H1 (cell line): ENCODE measurements at regions not wholly inside any gene's neighbourhood (a gene's known extent, or its start where the extent isn't known, plus 50 kb on each side); places are given as distances from the start of the nearest gene placed in this dataset.

ENCODE experiments used
- CTCF ChIA-PET: fragments of 300-600 bp; sonication (Branson Sonifier 250); formaldehyde crosslinking; loops from one replicate; lab custom pipeline; 2021; ENCODE audit not compliant: partially characterized antibody; lab: Charles Lee
- POLR2A ChIA-PET: fragments of 300-600 bp; sonication (Branson Sonifier 250); formaldehyde crosslinking; loops from one replicate; lab custom pipeline; 2021; ENCODE audit warnings: inconsistent platforms; ENCODE audit not compliant: partially characterized antibody; lab: Charles Lee
- DNase-seq, 2 experiments: peaks; one replicate each; pipeline versions ENCODE4 v3.0.0 to v3.0.0-alpha.2; 2010 to 2022; ENCODE audit warnings: low spot score in 2 of 2, low read depth in 1 of 2, mixed read lengths in 1 of 2
- FAIRE-seq: peaks from 2 replicates; lab custom pipeline; 2011; peaks lifted over from hg19 to GRCh38; lab: Jason Lieb, UNC
- H2AFZ ChIP-seq: 2 replicates; pipeline ENCODE4 v1.8.1; 2012; ENCODE audit warnings: low read length, inconsistent platforms
- H2AK5ac ChIP-seq: 2 replicates; pipeline ENCODE4 v1.6.1; 2013; ENCODE audit warnings: low read depth, low read length
- H2BK120ac ChIP-seq: replicated peaks from 2 replicates; pipeline ENCODE3; 2013; ENCODE audit warnings: low read depth, low read length, inconsistent platforms
- H2BK12ac ChIP-seq: 2 replicates; pipeline ENCODE4 v1.6.1; 2013; ENCODE audit warnings: low read depth, low read length
- H2BK15ac ChIP-seq: 2 replicates; pipeline ENCODE4 v1.6.1; 2013; ENCODE audit warnings: low read length
- H2BK20ac ChIP-seq: 2 replicates; pipeline ENCODE4 v1.6.1; 2013; ENCODE audit warnings: low read length
- H2BK5ac ChIP-seq: 2 replicates; pipeline ENCODE4 v1.6.1; 2013; ENCODE audit warnings: low read depth, low read length
- H3K14ac ChIP-seq: 2 replicates; pipeline ENCODE4 v1.6.1; 2013; ENCODE audit warnings: inconsistent platforms; ENCODE audit not compliant: insufficient read length
- H3K18ac ChIP-seq: 2 replicates; pipeline ENCODE4 v1.6.1; 2013; ENCODE audit warnings: low read length; ENCODE audit errors: extremely low read depth
- H3K23ac ChIP-seq: 2 replicates; pipeline ENCODE4 v1.6.1; 2013; ENCODE audit warnings: inconsistent platforms; ENCODE audit not compliant: insufficient read length
- H3K23me2 ChIP-seq: 2 replicates; pipeline ENCODE4 v1.6.1; 2013; ENCODE audit warnings: low read depth, low read length
- H3K27ac ChIP-seq: 2 replicates; pipeline ENCODE4 v1.6.1; 2011; ENCODE audit warnings: low read depth, low read length, inconsistent platforms
- H3K27me3 ChIP-seq, 4 experiments: replicated peaks in 1 of 4; 1 replicate in 1 of 4; 2 replicates in 3 of 4; pipeline versions ENCODE4 v1.6.1 to v1.8.1; 2011 to 2013; ENCODE audit warnings: low read length in 3 of 4, mild to moderate bottlenecking in 3 of 4, inconsistent platforms in 2 of 4, mixed read lengths in 2 of 4, moderate library complexity in 1 of 4; ENCODE audit not compliant: control insufficient read depth in 3 of 4, insufficient read depth in 3 of 4; ENCODE audit errors: extremely low read depth in 1 of 4
- H3K36me3 ChIP-seq, 4 experiments: 2 replicates each; pipeline versions ENCODE4 v1.6.1 to v1.8.1; 2011 to 2013; ENCODE audit warnings: mild to moderate bottlenecking in 4 of 4, low read length in 3 of 4, moderate library complexity in 2 of 4, control low read depth in 1 of 4, inconsistent platforms in 1 of 4; ENCODE audit not compliant: insufficient read depth in 4 of 4, control insufficient read depth in 2 of 4
- H3K4ac ChIP-seq: replicated peaks from 2 replicates; pipeline ENCODE3; 2013; ENCODE audit warnings: low read length, low read depth, mixed read lengths, inconsistent platforms; ENCODE audit not compliant: insufficient read length
- H3K4me1 ChIP-seq, 4 experiments: replicated peaks in 1 of 4; 1 replicate in 1 of 4; 2 replicates in 3 of 4; pipeline versions ENCODE4 v1.6.1 to v1.8.1; 2011 to 2013; ENCODE audit warnings: low read length in 3 of 4, inconsistent platforms in 2 of 4, mixed read lengths in 1 of 4; ENCODE audit not compliant: insufficient read depth in 4 of 4, control insufficient read depth in 3 of 4
- H3K4me2 ChIP-seq, 2 experiments: 2 replicates each; pipeline versions ENCODE4 v1.6.1 to v1.8.1; 2011 to 2013; ENCODE audit warnings: low read depth in 2 of 2, low read length in 2 of 2, control low read depth in 1 of 2, inconsistent platforms in 1 of 2, mild to moderate bottlenecking in 1 of 2; ENCODE audit not compliant: insufficient read depth in 1 of 2
- H3K4me3 ChIP-seq, 4 experiments: fragments of 200-600, 300-600 bp in 1 of 4; sonication (generic), shearing (Covaris generic), sonication (Bioruptor Twin) in 1 of 4; 2 replicates each; pipeline versions ENCODE4 v1.5.1 to v1.8.1; 2011 to 2016; ENCODE audit warnings: low read length in 4 of 4, low read depth in 3 of 4, control low read depth in 2 of 4, inconsistent platforms in 2 of 4, mild to moderate bottlenecking in 2 of 4, mixed read lengths in 1 of 4, moderate library complexity in 1 of 4; ENCODE audit not compliant: insufficient read depth in 2 of 4; ENCODE audit errors: extremely low read depth in 1 of 4
- H3K56ac ChIP-seq: replicated peaks from 2 replicates; pipeline ENCODE3; 2013; ENCODE audit warnings: low read depth, mild to moderate bottlenecking, mixed read lengths, low read length, inconsistent platforms; ENCODE audit not compliant: insufficient read length
- H3K79me1 ChIP-seq: 2 replicates; pipeline ENCODE4 v1.6.1; 2013; ENCODE audit warnings: low read depth, low read length, control low read depth
- H3K79me2 ChIP-seq, 2 experiments: 2 replicates each; pipeline versions ENCODE4 v1.6.1 to v1.8.1; 2012 to 2013; ENCODE audit warnings: low read length in 2 of 2, mild to moderate bottlenecking in 2 of 2, inconsistent platforms in 1 of 2; ENCODE audit not compliant: insufficient read depth in 2 of 2, control insufficient read depth in 1 of 2
- H3K9ac ChIP-seq, 4 experiments: replicated peaks in 1 of 4; 1 replicate in 1 of 4; 2 replicates in 3 of 4; pipeline versions ENCODE4 v1.6.1 to v1.8.1; 2011 to 2013; ENCODE audit warnings: low read depth in 3 of 4, low read length in 3 of 4, control low read depth in 2 of 4, mild to moderate bottlenecking in 2 of 4, moderate library complexity in 2 of 4, inconsistent platforms in 1 of 4; ENCODE audit errors: extremely low read depth in 1 of 4
- H3K9me3 ChIP-seq, 2 experiments: 2 replicates each; pipeline versions ENCODE4 v1.6.1 to v1.8.1; 2012 to 2013; ENCODE audit warnings: mild to moderate bottlenecking in 2 of 2, moderate library complexity in 2 of 2, control low read depth in 1 of 2, inconsistent platforms in 1 of 2, low read depth in 1 of 2, low read length in 1 of 2, mixed read lengths in 1 of 2; ENCODE audit not compliant: insufficient read depth in 2 of 2
- H4K20me1 ChIP-seq, 2 experiments: replicated peaks in 1 of 2; 2 replicates each; pipeline versions ENCODE3 to v1.8.1; 2011 to 2013; ENCODE audit warnings: inconsistent platforms in 2 of 2, low read length in 2 of 2, mild to moderate bottlenecking in 1 of 2; ENCODE audit not compliant: insufficient read depth in 2 of 2, control insufficient read depth in 1 of 2
- H4K5ac ChIP-seq: 2 replicates; pipeline ENCODE4 v1.6.1; 2013; ENCODE audit warnings: low read length, low read depth, mixed read lengths, inconsistent platforms; ENCODE audit not compliant: insufficient read length
- H4K8ac ChIP-seq: 2 replicates; pipeline ENCODE4 v1.8.0; 2013; ENCODE audit warnings: mild to moderate bottlenecking, moderate library complexity, low read length, inconsistent platforms; ENCODE audit not compliant: insufficient read depth; ENCODE audit errors: extremely low read depth
- H4K91ac ChIP-seq: replicated peaks from 2 replicates; pipeline ENCODE3; 2013; ENCODE audit warnings: low read length, mixed read lengths, inconsistent platforms; ENCODE audit not compliant: insufficient read length
- CBX8 ChIP-seq: fragments of 300-800, 300-1000 bp; sonication (generic); IDR thresholded peaks from 2 replicates; pipeline ENCODE4 v1.7.1; 2016; ENCODE audit warnings: low read depth, low read length, borderline replicate concordance
- CREB1 ChIP-seq: IDR thresholded peaks from 2 replicates; pipeline ENCODE4 v1.6.1; 2012; ENCODE audit warnings: inconsistent platforms
- GABPA ChIP-seq: IDR thresholded peaks from 2 replicates; pipeline ENCODE4 v1.6.1; 2011; ENCODE audit warnings: mild to moderate bottlenecking, low read length, moderate library complexity, borderline replicate concordance; ENCODE audit not compliant: insufficient read depth
- KDM5A ChIP-seq: fragments of 200-600 bp; IDR thresholded peaks from 2 replicates; pipeline ENCODE4 v1.7.1; 2012; ENCODE audit warnings: mild to moderate bottlenecking, low read length, inconsistent platforms, mixed read lengths
- SAP30 ChIP-seq: fragments of 300-600 bp; sonication (generic); IDR thresholded peaks from 2 replicates; pipeline ENCODE4 v1.7.1; 2012; ENCODE audit warnings: low read length, moderate library complexity, mild to moderate bottlenecking, inconsistent platforms; ENCODE audit not compliant: insufficient read depth, insufficient replicate concordance
- SP4 ChIP-seq: IDR thresholded peaks from 2 replicates; pipeline ENCODE4 v1.6.1; 2012; ENCODE audit warnings: low read length, inconsistent platforms
- WGBS, 2 experiments: shearing (Covaris generic) in 1 of 2; methylation state at CpG; one replicate each; pipeline versions ENCODE4 v1.1.6 to v1.1.7; 2013 to 2015; ENCODE audit warnings: low lambda C conversion rate in 2 of 2, mixed read lengths in 2 of 2, inconsistent platforms in 1 of 2, low coverage in 1 of 2, missing lambda C conversion rate in 1 of 2; ENCODE audit not compliant: insufficient replicate concordance in 2 of 2, insufficient coverage in 1 of 2, insufficient read length in 1 of 2; ENCODE audit errors: extremely low coverage in 1 of 2, missing lambda C conversion rate in 1 of 2; 5-methylcytosine and 5-hydroxymethylcytosine counted together

DNA sequence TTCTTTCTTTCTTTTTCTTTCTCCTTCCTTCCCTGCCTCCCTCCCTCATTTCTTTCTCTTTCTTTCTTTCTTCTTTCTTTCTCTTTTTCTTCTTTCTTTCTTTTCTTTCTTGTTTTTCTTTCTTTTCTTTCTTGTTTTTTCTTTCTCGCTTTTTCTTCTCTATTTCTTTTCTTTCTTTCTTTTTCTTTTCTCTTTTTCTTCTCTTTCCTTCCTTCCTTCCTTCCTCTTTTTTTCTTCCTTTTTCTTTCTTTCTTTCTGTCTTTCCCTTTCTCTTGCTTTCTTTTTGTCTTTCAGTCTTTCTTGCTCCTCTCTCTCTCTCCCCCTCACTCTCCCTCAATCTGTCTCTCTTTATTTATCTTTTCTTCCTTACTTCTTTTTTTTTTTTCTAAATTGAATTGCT is 472.0 kb upstream of the CHRM3 start:
- no peak overlapping the region for H2BK15ac ChIP-seq
- TF ChIP-seq SAP30 (no peak), KDM5A (no peak), CBX8 (no peak), GABPA (no peak), SP4 (no peak), CREB1 (no peak)
- H4K91ac ChIP-seq: no peak overlapping the region
- no peaks in the 10 kb centered on the region for H3K9me3 ChIP-seq
- H2AK5ac ChIP-seq: no peak overlapping the region
- H3K4me2 ChIP-seq: no peak overlapping the region
- H3K4me3 ChIP-seq: no peak overlapping the region
- POLR2A ChIA-PET: no interaction called here
- H3K79me2 ChIP-seq: no peaks in the 10 kb centered on the region
- no peak overlapping the region for H4K8ac ChIP-seq
- H3K27ac ChIP-seq: no peak overlapping the region
- no peak overlapping the region for H3K56ac ChIP-seq
- H2BK20ac ChIP-seq: no peak overlapping the region
- FAIRE-seq: no peak
- H2BK5ac ChIP-seq: no peak overlapping the region
- H3K4ac ChIP-seq: no peak overlapping the region
- H3K9ac ChIP-seq: no peak overlapping the region
- H2BK120ac ChIP-seq: no peak overlapping the region
- no peak overlapping the region for H2BK12ac ChIP-seq
- H3K18ac ChIP-seq: no peak overlapping the region
- CTCF ChIA-PET: no interaction called here
- H3K23me2 ChIP-seq: no peaks in the 10 kb centered on the region
- H3K27me3 ChIP-seq: no peaks in the 10 kb centered on the region
- no peak for DNase-seq
- no peaks in the 10 kb centered on the region for H3K79me1 ChIP-seq
- H2AFZ ChIP-seq: no peak overlapping the region
- no peaks in the 10 kb centered on the region for H4K20me1 ChIP-seq
- H3K14ac ChIP-seq: no peak overlapping the region
- no peak overlapping the region for H3K23ac ChIP-seq
- no peaks in the 10 kb centered on the region for H3K36me3 ChIP-seq
- H3K4me1 ChIP-seq: no peaks in the 10 kb centered on the region
- no peak overlapping the region for H4K5ac ChIP-seq
- 67% methylated on average over 1 of the region's 1 CpG; no CpG with 5 or more reads in 1 of the 2 experiments for WGBS, 2 experiments
